Activated effector memory CD4-positive, alpha-beta T cell treated with Interleukin-2 at 50 U/mL for 16 hours (primary cell): ENCODE measurements at regions not wholly inside any gene's neighbourhood (a gene's known extent, or its start where the extent isn't known, plus 50 kb on each side); places are given as distances from the start of the nearest gene placed in this dataset.

Source experiments
- DNase-seq: peaks from one replicate; pipeline ENCODE4 v3.0.0-alpha.2; 2020

DNA sequence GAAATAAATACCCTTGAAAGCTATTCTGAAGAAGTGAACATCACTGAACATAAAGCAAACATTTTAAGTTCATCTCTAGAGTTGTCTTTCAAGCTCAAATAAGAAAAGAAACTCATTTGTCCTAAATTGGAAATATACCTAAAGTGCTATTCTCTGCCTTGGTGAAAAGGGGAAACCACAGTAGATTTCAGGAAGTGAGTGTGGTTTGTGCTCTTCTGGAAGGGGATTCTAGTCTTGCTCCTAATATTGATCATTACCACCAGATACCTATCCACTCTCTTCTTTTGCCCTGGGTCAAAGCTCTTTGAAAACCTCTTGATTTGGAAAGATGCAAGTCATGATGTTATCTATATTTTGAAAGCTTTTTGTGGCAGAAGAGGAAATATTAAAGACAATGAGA lies 798.1 kb downstream of the ADGRL2 start:
- no peak for DNase-seq

DNA sequence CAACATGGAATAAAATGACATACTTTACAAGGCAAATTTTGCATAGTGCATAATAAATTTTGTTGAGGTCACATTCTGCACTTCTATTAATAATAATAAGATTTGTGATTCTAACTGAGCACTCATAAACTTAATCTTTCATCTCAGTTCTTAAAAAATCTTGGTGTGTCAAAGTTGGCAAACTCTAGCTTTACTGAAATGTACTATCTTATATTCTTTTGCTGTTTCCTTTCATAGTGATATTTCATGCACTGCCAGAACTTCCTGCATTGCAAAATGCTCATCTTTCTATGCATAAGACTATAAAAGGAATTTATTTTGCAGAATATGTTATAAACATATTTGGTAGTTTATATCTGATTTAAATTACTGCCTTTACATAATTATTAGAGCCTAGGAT lies 797.6 kb downstream of the ADGRL2 start:
- DNase-seq = no peak

DNA sequence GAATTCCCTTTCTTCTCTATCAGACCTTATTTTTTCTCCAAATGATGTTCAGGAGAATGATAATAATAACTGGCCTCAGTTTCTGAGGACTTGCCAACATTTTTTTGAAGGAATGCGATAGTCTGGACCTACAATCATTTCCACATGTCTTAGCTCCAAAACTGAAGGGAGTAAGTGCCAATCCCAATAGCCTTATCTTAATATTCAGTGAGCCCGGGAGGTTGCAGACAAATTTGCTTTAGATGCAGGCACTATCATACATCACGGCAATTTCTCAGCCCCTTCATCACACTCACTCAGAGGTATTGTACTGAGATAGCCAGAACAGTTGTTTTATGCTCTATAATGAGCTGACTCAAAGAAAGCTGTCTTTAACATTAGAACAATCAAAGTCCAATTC lies 796.9 kb downstream of the ADGRL2 start:
- no peak for DNase-seq

DNA sequence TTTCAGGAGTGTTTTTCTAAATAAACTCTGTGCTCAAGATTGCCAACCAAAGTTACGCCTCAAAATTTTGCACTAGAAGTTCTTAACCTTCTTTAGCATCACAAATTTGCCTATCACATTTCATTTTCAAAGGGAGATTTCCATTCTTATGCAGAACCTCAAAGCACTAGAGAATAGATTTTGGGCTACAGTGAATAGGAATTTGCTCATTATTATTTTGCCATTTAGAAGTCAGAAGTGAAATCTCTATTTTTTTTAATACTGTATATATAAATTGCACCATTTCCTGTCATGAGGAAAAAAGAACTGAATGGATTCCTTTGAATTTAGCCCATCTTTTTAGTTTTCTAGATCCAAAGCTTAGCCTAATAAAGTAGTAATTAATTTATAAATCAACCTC lies 796.4 kb downstream of the ADGRL2 start:
- DNase-seq = no peak

GRCh38 chr1:82593561-82593960 lies 792.8 kb downstream of the ADGRL2 start:
- no peak for DNase-seq

GRCh38 chr1:82589588-82589987 lies 788.9 kb downstream of the ADGRL2 start:
- DNase-seq = no peak

DNA sequence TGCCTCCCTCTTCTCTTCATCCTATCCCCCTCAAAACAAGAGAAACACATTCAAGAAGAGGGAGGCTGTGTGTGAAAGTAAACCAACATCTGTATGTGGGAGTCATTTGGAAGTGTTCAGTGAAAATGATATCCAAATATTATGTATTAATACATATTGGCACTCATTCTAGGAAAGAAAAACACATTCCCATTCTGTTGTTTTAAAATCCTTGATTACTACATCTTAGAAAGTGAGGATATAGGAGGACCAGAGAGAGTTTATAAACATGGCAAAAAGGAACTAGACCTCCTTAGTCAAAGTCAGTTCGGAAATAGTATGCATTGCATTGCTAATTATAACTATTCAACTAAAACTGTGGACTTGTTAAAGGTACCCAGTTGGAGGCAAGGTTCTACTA lies 786.6 kb downstream of the ADGRL2 start:
- DNase-seq = no peak

DNA sequence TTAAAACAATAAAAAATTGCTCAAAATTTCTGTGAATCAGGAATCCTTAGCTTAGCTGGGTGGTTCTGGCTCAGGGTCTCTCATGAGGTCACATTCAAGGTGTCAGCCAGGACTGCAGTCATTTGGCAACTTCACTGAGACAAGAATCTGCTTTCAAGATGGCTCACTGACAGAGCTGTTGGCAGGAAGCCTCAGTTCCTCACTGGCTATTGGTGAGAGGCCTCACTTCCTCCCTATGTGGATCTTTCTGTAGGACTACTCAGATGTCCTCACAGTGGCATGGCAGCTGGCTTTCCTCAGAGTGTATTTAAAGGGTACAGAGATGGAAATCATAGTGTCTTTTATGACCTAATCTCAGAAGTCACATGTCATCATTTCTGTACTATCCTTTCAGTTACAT lies 785.7 kb downstream of the ADGRL2 start:
- DNase-seq = no peak

- DNase-seq = no peak
Measured at GRCh38 chr1:82582347-82582746, 781.6 kb downstream of the ADGRL2 start.

GRCh38 chr1:82578086-82578726 lies 777.5 kb downstream of the ADGRL2 start:
- DNase-seq = no peak

DNA sequence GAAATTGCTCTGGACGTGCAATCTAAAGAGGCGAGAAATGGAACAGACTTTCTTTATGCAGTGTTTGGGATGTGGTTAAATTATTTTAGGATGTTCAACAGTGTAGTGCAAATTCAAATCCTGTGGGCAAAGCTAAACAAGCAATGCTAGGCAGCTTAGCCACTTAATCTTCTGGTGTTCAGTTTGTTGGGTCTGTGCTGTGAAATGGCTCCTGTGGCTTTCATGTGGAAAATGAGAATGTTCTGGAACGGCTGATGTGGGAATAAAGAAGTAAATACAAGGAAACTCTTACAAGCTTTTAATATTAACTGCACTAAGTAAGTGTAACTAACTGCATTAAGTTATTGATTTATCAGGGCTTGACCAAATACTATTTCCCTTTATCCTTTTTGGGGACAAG lies 766.6 kb downstream of the ADGRL2 start:
- DNase-seq = no peak

GRCh38 chr1:82565546-82565945 lies 764.8 kb downstream of the ADGRL2 start:
- no peak for DNase-seq

- no peak for DNase-seq
Measured at GRCh38 chr1:82565146-82565545, 764.4 kb downstream of the ADGRL2 start.

DNA sequence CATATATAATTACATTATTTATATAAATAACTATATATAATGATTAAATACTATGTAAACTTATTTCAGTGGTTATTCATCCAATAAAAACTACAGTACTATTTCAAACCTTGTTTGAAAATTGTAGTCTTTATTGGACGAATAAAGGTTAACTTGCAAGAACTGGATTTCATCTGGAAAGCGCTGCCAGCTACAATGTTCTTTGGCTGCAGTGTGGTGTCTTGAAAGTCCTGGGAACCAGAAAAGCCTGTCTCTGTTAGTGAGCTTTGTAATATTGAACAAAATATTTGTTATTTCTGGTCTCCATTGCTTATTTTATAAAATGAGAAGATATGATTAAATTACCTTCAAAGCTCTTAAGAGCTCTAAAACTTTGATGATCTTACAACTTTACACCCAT lies 763.6 kb downstream of the ADGRL2 start:
- DNase-seq = no peak

- no peak for DNase-seq
Measured at GRCh38 chr1:82562448-82562847, 761.7 kb downstream of the ADGRL2 start.

GRCh38 chr1:82560566-82560965 lies 759.8 kb downstream of the ADGRL2 start:
- DNase-seq = no peak

DNA sequence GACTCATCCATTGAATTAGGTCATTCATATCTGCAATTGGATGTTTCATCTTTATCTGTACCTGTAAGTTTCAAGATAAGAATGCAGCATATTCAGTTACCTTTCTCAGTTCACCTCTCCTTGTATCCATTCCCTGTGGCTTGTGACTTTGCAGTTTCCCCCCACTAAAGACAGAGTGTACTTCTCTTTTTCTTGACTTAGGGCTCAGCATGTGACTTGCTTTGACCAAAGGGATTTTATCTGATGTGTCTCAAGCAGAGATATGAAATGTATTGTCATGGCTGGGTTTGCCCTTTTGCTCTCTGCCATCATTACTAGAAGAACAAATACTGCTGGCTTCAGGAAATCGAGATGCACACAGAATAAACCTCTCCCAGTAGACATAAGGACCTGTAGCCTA lies 754.8 kb downstream of the ADGRL2 start:
- no peak for DNase-seq

DNA sequence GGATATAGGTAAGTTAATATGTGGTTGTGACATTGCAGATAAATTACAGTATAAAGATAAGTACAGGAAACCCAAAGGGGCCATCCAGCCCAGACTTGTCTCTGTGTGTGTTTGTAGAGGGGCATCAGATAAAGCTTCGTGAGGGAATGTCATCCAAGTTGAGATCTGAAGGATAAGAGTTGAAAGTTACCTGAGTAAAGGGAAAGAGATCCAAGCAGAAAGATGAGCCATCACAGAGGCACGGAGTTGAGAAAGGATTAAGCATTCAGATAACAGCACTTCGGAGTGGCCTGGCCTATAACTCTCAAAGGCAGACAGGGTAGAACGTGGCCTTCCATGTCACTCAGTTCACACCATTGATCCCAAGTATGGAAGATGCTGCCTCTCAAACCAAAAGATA lies 749.1 kb downstream of the ADGRL2 start:
- DNase-seq = no peak

GRCh38 chr1:82542766-82543165 lies 742.0 kb downstream of the ADGRL2 start:
- DNase-seq = no peak

GRCh38 chr1:82542141-82542540 lies 741.4 kb downstream of the ADGRL2 start:
- no peak for DNase-seq

DNA sequence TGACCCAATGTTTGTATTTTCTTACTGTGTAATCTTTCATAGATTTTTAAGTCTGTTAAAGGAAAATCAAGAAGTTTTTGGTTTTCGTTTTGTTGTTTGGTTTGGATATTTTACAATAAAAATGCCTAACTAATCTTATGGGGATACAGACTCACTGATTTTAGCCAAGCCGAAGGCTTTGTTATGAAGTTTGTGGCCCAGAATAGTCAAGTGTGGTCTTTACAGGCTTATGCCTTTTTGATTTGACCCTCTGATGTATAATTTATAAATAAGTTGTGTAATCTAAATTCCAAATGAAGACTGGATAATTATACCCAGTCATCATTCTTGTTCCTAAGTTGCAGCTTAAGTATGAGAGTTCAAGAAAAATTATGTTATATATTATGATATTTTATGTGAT lies 739.3 kb downstream of the ADGRL2 start:
- DNase-seq = no peak

DNA sequence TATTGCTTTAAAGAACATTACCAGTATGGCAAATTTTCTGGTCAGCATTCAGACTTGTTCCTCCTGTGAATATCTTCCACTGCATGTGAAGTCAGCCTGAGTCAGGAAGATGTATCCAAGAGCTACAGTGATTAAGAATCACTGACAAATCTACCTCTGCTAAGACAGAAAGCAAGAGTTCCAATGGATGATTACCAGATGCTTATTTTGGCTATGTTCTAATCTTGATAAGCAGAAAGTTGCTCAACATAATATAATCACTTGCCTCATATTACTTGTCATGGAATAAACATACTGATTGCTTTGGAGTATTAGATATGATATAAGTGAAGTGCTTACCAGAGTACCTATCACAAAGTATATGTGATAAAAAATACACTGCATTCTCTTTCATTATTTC lies 738.1 kb downstream of the ADGRL2 start:
- DNase-seq = no peak

DNA sequence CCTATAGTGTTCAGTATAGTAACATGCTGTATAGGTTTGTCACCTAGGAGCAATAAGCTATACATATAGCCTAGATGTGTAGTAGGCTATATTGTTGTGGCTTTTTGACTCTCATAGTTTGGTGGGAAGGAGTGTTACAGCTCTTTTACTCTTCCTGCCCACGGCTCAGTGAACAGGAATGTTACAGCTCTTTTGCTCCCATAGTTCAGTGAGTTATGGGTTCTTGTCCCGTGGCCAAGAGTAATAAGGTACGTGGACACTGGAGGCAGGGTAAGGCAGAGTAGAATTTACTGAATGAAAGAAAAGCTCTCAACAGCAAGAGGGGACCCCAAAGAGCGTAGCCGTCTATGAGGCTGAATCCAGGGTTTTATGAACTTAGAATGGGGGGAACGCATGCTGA lies 734.3 kb downstream of the ADGRL2 start:
- DNase-seq = no peak

DNA sequence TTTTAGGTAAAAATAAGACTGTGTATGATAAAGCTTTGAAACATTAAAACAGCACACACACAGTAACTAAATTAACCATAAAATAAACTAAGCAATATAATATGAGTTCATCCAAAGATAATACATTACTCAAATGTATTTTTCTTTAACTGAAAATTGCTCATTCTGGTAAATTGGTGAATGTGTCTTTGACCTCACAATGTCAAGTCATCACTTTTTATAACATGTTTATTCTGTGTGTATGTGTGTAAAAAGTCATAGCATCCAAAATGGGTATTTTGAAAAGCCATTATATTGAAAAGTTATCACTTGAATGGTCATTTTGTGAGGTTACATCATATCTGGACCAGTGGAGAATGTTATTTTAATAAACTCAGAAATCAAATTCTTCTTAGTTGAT lies 724.6 kb downstream of the ADGRL2 start:
- DNase-seq = no peak

- no peak for DNase-seq
Measured at GRCh38 chr1:82520611-82521010, 719.9 kb downstream of the ADGRL2 start.

DNA sequence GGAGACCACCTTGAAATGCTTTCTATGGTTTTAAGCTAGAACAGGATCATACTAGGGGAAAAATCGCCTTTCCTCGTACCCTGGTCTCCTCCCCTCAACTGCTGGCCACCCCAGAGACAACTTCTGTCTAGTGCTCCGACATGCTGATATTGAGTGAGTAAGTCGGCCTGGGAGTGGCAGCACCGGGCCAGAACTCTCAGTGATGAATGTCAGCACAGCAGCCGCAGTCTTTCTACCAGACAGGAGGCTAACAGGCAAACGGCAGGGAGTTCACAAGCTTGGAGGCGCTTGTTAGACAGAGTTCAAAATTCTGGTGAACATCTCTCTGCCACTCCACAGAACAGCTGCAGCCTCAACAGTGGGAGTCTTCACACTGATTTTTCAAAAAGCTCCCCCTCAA lies 716.9 kb downstream of the ADGRL2 start:
- DNase-seq = no peak
